ENCODE measurements at regions not wholly inside any gene's neighbourhood (a gene's known extent, or its start where the extent isn't known, plus 50 kb on each side); places are given as distances from the start of the nearest gene placed in this dataset.

GRCh38 chr11:133745791-133746190 is 99.5 kb downstream of the SPATA19 start:
- H3K27me3 ChIP-seq (ENCODE audit: control insufficient read depth, insufficient read depth, low read length) = peaks cover 2% of the 10 kb centered on the region
- no peak overlapping the region for H3K4me3 ChIP-seq (ENCODE audit: low read depth, low read length)
- H3K4me1 ChIP-seq (ENCODE audit: control insufficient read depth, insufficient read depth, low read length) = peaks cover 4% of the 10 kb centered on the region
- no peaks in the 10 kb centered on the region for H3K9me3 ChIP-seq (ENCODE audit: control insufficient read depth, insufficient read depth, low read length)
- no peaks in the 10 kb centered on the region for H3K36me3 ChIP-seq (ENCODE audit: control insufficient read depth, insufficient read depth, low read length)
- H3K9ac ChIP-seq (ENCODE audit: low read depth, low read length) = no peak overlapping the region

DNA sequence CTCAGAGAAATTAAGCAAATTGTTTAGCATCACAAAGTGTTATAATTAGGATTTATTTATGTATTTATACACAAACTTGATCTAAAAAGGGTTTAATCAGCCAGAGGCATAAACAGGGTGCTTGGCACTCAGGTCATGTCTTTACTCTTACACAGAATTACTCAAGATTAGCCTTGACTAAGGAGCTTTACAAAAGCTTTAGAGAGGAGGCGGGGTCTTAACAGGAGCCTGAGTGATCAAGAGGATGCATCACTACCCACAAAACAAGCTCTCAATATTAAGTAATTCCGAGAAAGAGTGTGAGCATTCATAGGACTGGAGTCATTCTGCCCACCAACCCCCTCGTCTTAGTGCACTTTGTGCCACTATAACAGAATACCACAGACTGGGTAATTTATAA is 103.0 kb downstream of the SPATA19 start:
- peaks cover 2% of the 10 kb centered on the region for H3K27me3 ChIP-seq (ENCODE audit: control insufficient read depth, insufficient read depth, low read length)
- H3K36me3 ChIP-seq (ENCODE audit: control insufficient read depth, insufficient read depth, low read length) = no peaks in the 10 kb centered on the region
- no peak overlapping the region for H3K4me3 ChIP-seq (ENCODE audit: low read depth, low read length)
- H3K9me3 ChIP-seq (ENCODE audit: control insufficient read depth, insufficient read depth, low read length) = no peaks in the 10 kb centered on the region
- peaks cover 4% of the 10 kb centered on the region for H3K4me1 ChIP-seq (ENCODE audit: control insufficient read depth, insufficient read depth, low read length)
- no peak overlapping the region for H3K9ac ChIP-seq (ENCODE audit: low read depth, low read length)

DNA sequence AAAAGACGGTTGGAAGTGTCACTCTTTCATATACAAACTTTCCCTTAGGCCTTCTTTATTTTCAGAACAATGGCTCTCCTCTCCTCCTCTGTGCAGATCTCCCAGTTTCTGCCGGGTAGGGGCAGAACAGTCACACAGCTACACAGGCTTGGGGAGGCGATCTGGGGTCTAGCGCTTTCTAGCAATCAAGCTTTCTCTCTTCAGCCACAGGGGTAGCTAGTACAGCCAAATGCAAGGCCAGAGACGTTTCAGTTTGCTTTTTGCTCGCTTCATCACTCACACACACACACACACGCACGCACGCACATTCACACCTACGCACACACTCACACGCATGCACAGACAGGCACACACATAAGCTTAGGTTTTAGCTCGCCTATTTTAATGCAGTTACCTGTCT is 104.3 kb downstream of the SPATA19 start:
- no peaks in the 10 kb centered on the region for H3K9me3 ChIP-seq (ENCODE audit: control insufficient read depth, insufficient read depth, low read length)
- H3K27me3 ChIP-seq (ENCODE audit: control insufficient read depth, insufficient read depth, low read length) = no peaks in the 10 kb centered on the region
- H3K4me1 ChIP-seq (ENCODE audit: control insufficient read depth, insufficient read depth, low read length) = no peaks in the 10 kb centered on the region
- H3K9ac ChIP-seq (ENCODE audit: low read depth, low read length) = no peak overlapping the region
- H3K4me3 ChIP-seq (ENCODE audit: low read depth, low read length) = no peak overlapping the region
- no peaks in the 10 kb centered on the region for H3K36me3 ChIP-seq (ENCODE audit: control insufficient read depth, insufficient read depth, low read length)

DNA sequence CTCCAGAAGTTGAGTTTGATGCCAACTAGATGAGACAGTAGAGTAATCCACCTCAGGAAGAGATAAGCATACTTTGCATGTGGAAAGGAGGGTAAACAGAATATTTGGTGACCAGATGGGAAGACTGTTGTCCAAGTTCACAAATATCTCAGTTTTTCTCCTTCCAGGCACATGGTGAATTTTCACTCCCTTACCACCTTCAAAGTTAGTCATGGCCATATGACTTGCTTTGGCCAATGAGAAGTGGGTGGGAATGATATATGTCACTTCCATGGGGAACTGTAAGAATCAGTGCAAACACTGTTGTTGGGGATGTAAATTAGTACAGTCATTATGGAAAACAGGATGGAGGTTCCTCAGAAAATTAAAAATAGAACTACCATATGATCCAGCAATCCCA is 105.8 kb downstream of the SPATA19 start:
- Histone ChIP-seq H3K9me3 (ENCODE audit: control insufficient read depth, insufficient read depth, low read length) (no peaks in the 10 kb centered on the region), H3K36me3 (ENCODE audit: control insufficient read depth, insufficient read depth, low read length) (no peaks in the 10 kb centered on the region), H3K27me3 (ENCODE audit: control insufficient read depth, insufficient read depth, low read length) (no peaks in the 10 kb centered on the region), H3K9ac (ENCODE audit: low read depth, low read length) (no peak overlapping the region), H3K4me1 (ENCODE audit: control insufficient read depth, insufficient read depth, low read length) (no peaks in the 10 kb centered on the region), H3K4me3 (ENCODE audit: low read depth, low read length) (no peak overlapping the region)

- H3K9ac ChIP-seq (ENCODE audit: low read depth, low read length) = no peak overlapping the region
- no peak overlapping the region for H3K4me3 ChIP-seq (ENCODE audit: low read depth, low read length)
- H3K4me1 ChIP-seq (ENCODE audit: control insufficient read depth, insufficient read depth, low read length) = no peaks in the 10 kb centered on the region
- H3K27me3 ChIP-seq (ENCODE audit: control insufficient read depth, insufficient read depth, low read length) = no peaks in the 10 kb centered on the region
- no peaks in the 10 kb centered on the region for H3K9me3 ChIP-seq (ENCODE audit: control insufficient read depth, insufficient read depth, low read length)
- H3K36me3 ChIP-seq (ENCODE audit: control insufficient read depth, insufficient read depth, low read length) = no peaks in the 10 kb centered on the region
Observed at GRCh38 chr11:133738624-133739023, 106.7 kb downstream of the SPATA19 start.

DNA sequence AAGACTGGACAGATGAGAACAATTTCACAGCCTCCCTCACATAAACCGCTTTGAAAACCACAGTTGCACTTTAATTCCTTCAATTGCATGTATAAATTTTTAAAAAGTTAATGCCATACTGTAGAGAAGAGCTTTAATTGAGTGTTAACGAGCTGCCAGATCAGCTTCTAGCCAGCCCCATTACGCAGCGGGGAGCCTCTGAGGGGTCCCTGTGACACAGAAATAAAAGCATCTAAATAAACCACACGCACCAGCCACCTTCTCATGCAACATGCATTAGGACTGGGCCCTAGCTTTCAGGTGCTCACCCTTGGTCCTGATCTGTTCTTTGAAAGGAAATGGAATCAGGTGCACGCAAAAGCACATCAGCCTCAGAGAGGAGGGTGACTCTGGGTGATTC is 111.7 kb downstream of the SPATA19 start:
- Histone ChIP-seq H3K4me1 (ENCODE audit: control insufficient read depth, insufficient read depth, low read length) (peaks cover 2% of the 10 kb centered on the region), H3K9me3 (ENCODE audit: control insufficient read depth, insufficient read depth, low read length) (no peaks in the 10 kb centered on the region), H3K36me3 (ENCODE audit: control insufficient read depth, insufficient read depth, low read length) (no peaks in the 10 kb centered on the region), H3K9ac (ENCODE audit: low read depth, low read length) (no peak overlapping the region), H3K27me3 (ENCODE audit: control insufficient read depth, insufficient read depth, low read length) (no peaks in the 10 kb centered on the region), H3K4me3 (ENCODE audit: low read depth, low read length) (no peak overlapping the region)

DNA sequence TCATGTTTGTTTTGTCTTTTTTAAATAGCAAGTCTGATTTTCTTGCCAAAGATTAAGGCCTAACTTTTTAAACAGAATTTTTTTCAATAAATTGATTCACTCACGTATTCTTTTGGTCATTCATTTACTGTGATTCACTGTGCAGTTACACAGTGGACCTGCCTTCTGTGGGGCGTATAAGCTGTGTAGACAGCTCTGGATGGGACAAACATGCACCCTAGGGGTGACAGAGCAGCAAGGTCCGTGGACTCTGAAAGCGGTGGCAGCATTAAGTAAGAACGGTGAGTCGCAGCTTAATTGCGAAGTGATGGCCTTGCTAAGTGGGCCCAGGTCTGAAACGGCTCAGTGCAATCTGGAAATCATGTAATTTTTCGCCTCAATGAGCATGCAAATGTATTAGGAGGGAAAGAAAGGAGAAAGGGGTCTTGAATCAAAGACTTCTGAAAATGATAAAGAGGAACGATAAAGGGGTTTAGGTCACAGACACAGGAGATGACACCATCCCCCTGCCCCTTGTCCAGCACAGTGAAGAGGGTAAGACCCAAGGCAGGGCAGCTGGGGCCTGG is 113.1 kb downstream of the SPATA19 start:
- H3K36me3 ChIP-seq (ENCODE audit: control insufficient read depth, insufficient read depth, low read length) = no peaks in the 10 kb centered on the region
- H3K9me3 ChIP-seq (ENCODE audit: control insufficient read depth, insufficient read depth, low read length) = no peaks in the 10 kb centered on the region
- H3K27me3 ChIP-seq (ENCODE audit: control insufficient read depth, insufficient read depth, low read length) = no peaks in the 10 kb centered on the region
- no peak overlapping the region for H3K9ac ChIP-seq (ENCODE audit: low read depth, low read length)
- H3K4me3 ChIP-seq (ENCODE audit: low read depth, low read length) = no peak overlapping the region
- peaks cover 2% of the 10 kb centered on the region for H3K4me1 ChIP-seq (ENCODE audit: control insufficient read depth, insufficient read depth, low read length)

DNA sequence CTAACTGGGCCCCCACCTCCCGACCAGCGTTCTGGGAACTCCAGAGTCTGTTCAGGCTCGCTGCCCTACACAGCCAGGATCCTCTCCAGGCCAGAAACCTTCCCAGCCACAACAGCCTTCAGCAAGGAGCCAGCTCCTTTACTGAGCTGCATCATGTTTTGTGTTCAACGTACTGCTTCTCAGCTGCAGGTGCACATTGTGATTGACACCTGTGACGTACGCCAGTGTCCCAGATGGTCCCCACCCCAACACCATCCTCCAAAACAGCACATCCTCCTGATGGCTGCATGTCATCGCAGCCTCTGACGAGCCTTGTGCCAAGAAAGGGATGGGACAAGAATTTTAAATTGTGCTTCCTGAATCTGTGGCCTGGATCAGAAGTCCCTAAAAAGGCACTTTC is 117.5 kb downstream of the SPATA19 start:
- no peak overlapping the region for H3K4me3 ChIP-seq (ENCODE audit: low read depth, low read length)
- no peaks in the 10 kb centered on the region for H3K27me3 ChIP-seq (ENCODE audit: control insufficient read depth, insufficient read depth, low read length)
- no peaks in the 10 kb centered on the region for H3K9me3 ChIP-seq (ENCODE audit: control insufficient read depth, insufficient read depth, low read length)
- H3K36me3 ChIP-seq (ENCODE audit: control insufficient read depth, insufficient read depth, low read length) = no peaks in the 10 kb centered on the region
- no peak overlapping the region for H3K9ac ChIP-seq (ENCODE audit: low read depth, low read length)
- peaks cover 2% of the 10 kb centered on the region for H3K4me1 ChIP-seq (ENCODE audit: control insufficient read depth, insufficient read depth, low read length)

GRCh38 chr11:133726542-133726941 is 118.8 kb downstream of the SPATA19 start:
- H3K9me3 ChIP-seq (ENCODE audit: control insufficient read depth, insufficient read depth, low read length) = no peaks in the 10 kb centered on the region
- H3K36me3 ChIP-seq (ENCODE audit: control insufficient read depth, insufficient read depth, low read length) = no peaks in the 10 kb centered on the region
- H3K4me1 ChIP-seq (ENCODE audit: control insufficient read depth, insufficient read depth, low read length) = no peaks in the 10 kb centered on the region
- H3K4me3 ChIP-seq (ENCODE audit: low read depth, low read length) = no peak overlapping the region
- no peaks in the 10 kb centered on the region for H3K27me3 ChIP-seq (ENCODE audit: control insufficient read depth, insufficient read depth, low read length)
- H3K9ac ChIP-seq (ENCODE audit: low read depth, low read length) = no peak overlapping the region

DNA sequence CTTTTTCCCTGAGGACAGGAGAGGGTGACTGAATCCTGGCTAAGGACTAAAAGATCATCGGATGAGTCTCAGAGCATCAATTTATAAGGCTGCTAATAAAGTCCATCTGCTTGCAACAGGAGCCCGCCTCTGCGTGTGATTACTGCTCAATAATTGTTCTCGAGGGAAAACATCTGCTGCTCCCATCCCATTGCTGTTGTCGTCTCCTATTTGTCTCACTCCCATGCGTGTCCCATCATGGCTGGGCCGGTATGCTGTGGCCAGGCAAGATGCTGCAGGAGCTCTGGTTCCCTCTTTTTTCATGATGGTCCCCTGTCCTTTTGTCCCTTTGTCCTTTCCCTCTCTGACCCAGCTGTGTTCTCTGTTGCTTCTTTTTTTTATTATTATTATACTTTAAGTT is 121.2 kb downstream of the SPATA19 start:
- Histone ChIP-seq H3K9ac (ENCODE audit: low read depth, low read length) (no peak overlapping the region), H3K4me1 (ENCODE audit: control insufficient read depth, insufficient read depth, low read length) (no peaks in the 10 kb centered on the region), H3K27me3 (ENCODE audit: control insufficient read depth, insufficient read depth, low read length) (no peaks in the 10 kb centered on the region), H3K9me3 (ENCODE audit: control insufficient read depth, insufficient read depth, low read length) (no peaks in the 10 kb centered on the region), H3K36me3 (ENCODE audit: control insufficient read depth, insufficient read depth, low read length) (no peaks in the 10 kb centered on the region), H3K4me3 (ENCODE audit: low read depth, low read length) (no peak overlapping the region)

DNA sequence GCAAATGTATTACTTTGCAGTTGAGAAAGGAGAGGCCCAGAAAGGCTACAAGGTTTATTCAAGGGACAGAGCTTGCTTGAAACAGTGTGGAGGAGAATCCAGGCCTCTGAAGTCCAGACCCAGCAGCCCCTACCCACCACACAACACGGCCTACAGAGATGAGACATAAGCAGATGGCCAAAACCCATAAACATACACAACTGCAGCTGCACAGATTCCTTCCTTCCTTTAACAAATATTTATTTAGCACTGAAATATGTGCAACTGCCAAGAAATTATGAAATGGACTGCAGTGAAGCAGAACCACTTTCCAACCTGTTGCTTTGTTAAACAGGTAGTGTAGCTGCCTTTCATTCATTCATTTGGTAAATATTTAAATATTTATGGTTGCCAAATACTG is 122.3 kb downstream of the SPATA19 start:
- Histone ChIP-seq H3K36me3 (ENCODE audit: control insufficient read depth, insufficient read depth, low read length) (no peaks in the 10 kb centered on the region), H3K4me3 (ENCODE audit: low read depth, low read length) (no peak overlapping the region), H3K27me3 (ENCODE audit: control insufficient read depth, insufficient read depth, low read length) (no peaks in the 10 kb centered on the region)

DNA sequence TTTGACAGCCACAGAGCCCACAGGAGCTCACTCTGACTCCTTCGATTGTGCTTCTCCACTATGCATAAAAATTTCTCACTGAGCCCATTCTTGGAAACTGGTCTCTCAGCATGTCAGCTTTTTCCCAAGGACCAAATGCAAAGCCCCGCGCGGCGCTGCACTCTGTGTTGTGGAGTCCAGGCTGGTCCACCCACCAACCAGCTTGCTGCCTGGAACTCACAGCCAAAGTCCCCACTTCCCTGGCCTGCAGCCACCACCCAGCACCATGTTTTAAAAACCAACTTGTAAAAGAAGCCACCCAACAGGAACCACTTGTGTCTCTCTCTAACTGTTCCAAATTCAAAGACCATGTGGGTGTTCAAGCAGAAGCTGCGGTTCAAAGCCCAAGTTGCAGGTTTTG is 124.4 kb downstream of the SPATA19 start:
- H3K9me3 ChIP-seq (ENCODE audit: control insufficient read depth, insufficient read depth, low read length) = no peaks in the 10 kb centered on the region
- H3K36me3 ChIP-seq (ENCODE audit: control insufficient read depth, insufficient read depth, low read length) = no peaks in the 10 kb centered on the region
- H3K9ac ChIP-seq (ENCODE audit: low read depth, low read length) = no peak overlapping the region
- no peak overlapping the region for H3K4me3 ChIP-seq (ENCODE audit: low read depth, low read length)
- H3K27me3 ChIP-seq (ENCODE audit: control insufficient read depth, insufficient read depth, low read length) = no peaks in the 10 kb centered on the region
- no peaks in the 10 kb centered on the region for H3K4me1 ChIP-seq (ENCODE audit: control insufficient read depth, insufficient read depth, low read length)

More for the DNA sequence above, 122.3 kb downstream of the SPATA19 start:
- Histone ChIP-seq H3K9me3 (ENCODE audit: control insufficient read depth, insufficient read depth, low read length) (no peaks in the 10 kb centered on the region), H3K9ac (ENCODE audit: low read depth, low read length) (no peak overlapping the region), H3K4me1 (ENCODE audit: control insufficient read depth, insufficient read depth, low read length) (no peaks in the 10 kb centered on the region)
